T-helper 9 cell (primary cell): ENCODE measurements at regions not wholly inside any gene's neighbourhood (a gene's known extent, or its start where the extent isn't known, plus 50 kb on each side); places are given as distances from the start of the nearest gene placed in this dataset.

Experiments used
- DNase-seq: peaks from one replicate; pipeline ENCODE4 v3.0.0-alpha.2; 2020

DNA sequence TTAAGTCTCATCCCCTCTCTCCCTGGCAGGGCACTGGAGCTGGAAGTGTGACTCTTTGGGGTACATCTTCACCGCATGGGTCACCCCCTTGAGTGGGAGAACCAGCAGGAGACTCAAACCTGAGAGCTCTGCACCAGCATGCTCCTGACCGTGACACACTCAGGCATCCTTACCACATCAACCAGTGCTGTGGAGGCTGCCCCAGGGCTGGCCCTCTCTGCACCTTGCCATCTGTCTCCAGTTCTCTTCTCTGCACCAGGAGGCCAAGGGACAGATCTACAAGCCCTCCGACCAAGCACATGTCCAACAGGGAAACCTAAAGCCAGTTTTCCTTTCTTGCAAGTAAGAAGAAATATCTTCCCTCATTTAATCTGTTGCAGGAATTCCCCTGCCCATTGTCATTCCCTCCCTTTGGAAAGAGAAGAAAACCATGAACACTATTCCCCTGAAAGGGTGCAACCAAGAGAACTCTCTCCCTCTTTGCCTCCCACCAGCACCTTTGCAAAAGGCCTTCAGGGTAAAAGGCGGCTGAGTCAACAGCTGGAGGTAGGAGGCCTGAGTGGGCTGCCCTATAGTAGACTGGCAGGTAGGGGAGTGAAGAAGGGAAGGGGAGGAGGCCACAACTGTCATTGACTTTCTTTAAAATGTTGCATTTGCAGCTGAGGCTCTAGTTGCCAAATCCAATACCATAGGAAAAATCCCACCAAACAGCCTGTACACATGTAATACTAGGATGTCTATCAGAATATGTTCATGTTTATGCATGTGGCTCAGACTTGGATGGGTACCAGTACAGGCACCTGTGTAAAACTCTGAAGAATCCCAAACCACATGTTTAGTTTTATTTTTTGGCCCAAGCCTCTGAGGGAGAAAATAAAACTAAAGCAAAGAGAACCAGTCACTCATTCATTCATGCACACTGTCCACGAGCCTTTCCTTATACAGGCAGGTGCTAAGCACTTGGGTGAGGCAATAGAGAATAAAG, 117.0 kb downstream of the WT1 start:
- DNase-seq, result no peak

- no peak for DNase-seq
Measured at GRCh38 chr11:32323814-32324130, 111.6 kb downstream of the WT1 start.

DNA sequence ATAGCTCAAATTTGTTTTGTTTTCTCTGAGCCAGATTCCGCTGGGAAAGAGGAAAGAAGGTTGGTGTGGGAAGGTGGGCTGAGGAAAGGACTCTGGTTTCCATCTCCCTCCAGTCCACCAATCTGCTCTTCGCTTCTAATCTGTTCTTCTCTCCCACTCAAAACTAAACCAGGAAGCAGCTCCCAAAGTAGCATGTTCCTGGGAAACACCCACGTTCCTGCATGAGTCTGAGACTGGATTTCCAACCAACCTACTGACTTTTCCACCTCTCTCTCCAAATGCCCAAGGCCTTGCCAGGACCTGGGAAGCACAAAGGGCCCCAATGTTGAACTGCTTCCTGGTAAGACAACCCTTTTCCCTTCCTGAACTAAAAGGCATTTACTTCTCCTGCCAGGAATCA, 110.2 kb downstream of the WT1 start:
- DNase-seq, result no peak

DNA sequence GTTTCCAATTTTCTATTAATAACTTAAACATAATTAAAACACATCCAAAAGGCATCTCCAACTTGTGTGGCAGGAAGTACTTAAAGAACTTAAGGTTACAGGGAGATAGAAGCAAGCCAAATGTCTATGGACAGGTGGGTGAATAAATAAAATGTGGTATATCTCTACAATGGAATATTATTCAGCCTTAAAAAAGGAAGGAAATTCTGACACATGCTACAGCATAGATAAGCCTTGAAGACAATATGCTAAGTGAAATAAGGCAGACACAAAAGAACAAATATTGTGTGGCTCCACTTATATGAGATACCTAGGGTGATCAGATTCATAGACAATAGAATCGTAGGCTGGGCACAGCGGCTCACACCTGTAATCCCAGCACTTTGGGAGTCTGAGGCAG, 109.6 kb downstream of the WT1 start:
- no peak for DNase-seq

- DNase-seq, result no peak
Measured at GRCh38 chr11:32326522-32326921, 108.8 kb downstream of the WT1 start.

DNA sequence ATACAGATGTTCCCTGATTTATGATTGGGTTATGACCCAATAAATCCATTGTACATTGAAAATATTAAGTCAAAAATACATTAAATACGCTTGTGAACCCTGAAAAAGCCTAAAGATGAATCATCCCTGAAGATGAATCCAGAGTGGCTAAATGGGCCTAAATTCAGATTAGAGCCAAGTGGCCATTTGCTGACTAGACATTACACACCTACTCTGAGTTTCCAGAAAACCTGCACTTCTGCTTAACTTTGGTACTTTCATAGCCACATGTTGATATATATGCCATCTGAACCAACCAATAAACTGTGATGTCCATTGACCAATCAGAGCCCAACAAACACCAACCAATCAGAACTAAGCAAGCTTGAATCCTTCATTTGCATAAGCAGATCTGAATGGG, 106.9 kb downstream of the WT1 start:
- DNase-seq, result no peak

GRCh38 chr11:32331098-32331497, 104.2 kb downstream of the WT1 start:
- no peak for DNase-seq

GRCh38 chr11:32331792-32332191, 103.5 kb downstream of the WT1 start:
- DNase-seq, result no peak

DNA sequence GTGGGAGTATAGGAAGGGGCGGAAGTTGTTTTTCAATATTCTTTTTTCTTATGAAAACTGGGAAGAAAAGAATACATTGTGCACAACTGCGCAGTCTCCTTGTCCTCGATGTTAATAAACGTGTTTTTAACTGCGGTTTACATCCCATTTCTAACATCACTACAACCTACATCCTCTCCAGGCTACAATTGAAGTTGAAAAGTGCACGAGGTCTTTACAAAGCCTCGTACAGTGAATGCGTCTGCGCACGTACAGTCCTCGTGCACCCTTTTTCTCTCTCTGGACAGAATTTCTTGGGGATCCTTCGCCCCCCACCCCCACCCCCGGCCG, 102.4 kb downstream of the WT1 start:
- DNase-seq, result no peak

DNA sequence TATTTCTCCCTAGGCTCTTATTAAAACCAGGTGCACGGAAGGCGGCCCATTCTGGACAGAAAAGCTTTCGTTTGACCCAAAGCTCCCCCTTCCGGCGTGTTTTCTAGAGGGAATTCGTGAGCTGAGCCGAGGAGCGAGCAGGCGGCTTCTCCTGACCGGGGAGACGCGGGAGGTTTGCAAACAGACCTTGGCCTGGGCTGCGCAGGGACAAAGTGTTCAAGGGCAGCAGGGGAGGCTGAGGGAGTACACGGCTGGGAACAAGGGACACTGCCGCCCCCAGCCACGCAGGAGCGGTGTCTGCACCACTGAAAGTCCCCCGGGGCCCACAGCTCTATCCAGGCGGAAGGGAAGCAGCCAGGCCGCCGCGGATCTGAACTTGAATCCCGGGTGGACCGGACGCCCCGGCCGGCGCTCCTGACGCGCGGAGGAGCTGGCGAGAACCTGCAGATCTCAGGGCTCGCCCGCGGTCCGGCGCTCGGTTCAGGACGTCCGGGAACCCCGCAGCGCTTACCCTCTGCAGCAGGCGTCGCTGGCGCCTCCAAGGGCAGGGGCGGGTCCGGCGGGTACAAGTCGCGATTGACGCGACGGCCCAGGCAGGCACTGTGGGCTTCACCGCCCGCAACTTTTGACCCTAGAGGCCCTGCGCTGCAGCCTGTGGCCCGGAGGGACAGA, 101.9 kb downstream of the WT1 start:
- no peak for DNase-seq

- DNase-seq, result no peak
Measured at GRCh38 chr11:32334822-32335221, 100.5 kb downstream of the WT1 start.
